ENCODE measurements at regions not wholly inside any gene's neighbourhood (a gene's known extent, or its start where the extent isn't known, plus 50 kb on each side); places are given as distances from the start of the nearest gene placed in this dataset.

DNA sequence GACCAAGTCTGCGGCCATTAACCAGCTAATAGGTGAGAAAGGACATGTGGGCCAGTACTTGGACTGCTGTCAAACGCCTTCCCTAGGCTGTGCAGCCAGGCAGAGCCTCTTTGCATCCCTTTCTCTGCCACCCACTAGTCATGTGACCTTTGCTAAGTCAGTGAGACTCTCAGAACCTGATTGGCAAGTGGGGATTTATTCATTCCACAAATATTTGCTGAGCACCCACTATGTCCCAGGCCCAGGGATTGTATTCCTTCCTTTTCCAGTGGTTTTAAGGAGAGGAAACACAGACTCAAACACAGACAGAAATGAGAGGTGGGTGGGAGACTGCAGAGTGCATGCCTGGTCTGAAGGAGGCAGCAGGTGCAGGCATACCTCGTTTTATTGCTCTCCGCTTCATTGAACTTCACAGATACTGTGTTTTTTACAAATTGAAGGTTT lies 71.6 kb upstream of the GALNT10 start:
- Histone ChIP-seq H3K4me3 (ENCODE audit: low read depth, low read length) (no peak overlapping the region), H3K27me3 (ENCODE audit: control insufficient read depth, insufficient read depth, low read length) (no peaks in the 10 kb centered on the region), H3K4me1 (ENCODE audit: control insufficient read depth, insufficient read depth, low read length) (peaks cover 5% of the 10 kb centered on the region; the same call in 1 of the 2 replicates), H3K27ac (ENCODE audit: low read depth, low read length) (no peak overlapping the region), H3K9me3 (ENCODE audit: control insufficient read depth, insufficient read depth, low read depth, low read length) (no peaks in the 10 kb centered on the region), H3K36me3 (ENCODE audit: control insufficient read depth, insufficient read depth, low read length) (no peaks in the 10 kb centered on the region), H3K9ac (ENCODE audit: low read length) (no peak overlapping the region)

DNA sequence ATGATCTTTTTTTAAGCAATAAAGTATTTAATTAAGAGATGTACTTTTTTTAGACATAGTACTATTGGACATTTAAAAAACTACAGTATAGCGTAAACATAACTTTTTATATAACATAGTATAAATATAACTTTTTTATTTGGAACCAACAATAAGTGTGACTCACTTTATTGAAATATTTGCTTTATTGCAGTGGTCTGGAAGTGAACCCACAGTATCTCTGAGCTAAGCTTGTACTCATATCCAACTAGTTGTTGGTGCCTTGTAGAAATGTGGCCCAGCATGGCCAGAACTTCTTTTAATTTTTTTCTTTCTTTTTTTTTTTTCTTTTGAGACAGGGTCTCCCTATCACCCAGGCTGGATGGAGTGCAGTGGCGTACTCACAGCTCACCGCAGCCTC lies 61.5 kb upstream of the GALNT10 start:
- Histone ChIP-seq H3K9ac (ENCODE audit: low read length) (no peak overlapping the region), H3K36me3 (ENCODE audit: control insufficient read depth, insufficient read depth, low read length) (no peaks in the 10 kb centered on the region), H3K4me1 (ENCODE audit: control insufficient read depth, insufficient read depth, low read length) (no peaks in the 10 kb centered on the region), H3K27me3 (ENCODE audit: control insufficient read depth, insufficient read depth, low read length) (no peaks in the 10 kb centered on the region), H3K4me3 (ENCODE audit: low read depth, low read length) (no peak overlapping the region), H3K9me3 (ENCODE audit: control insufficient read depth, insufficient read depth, low read depth, low read length) (no peaks in the 10 kb centered on the region), H3K27ac (ENCODE audit: low read depth, low read length) (no peak overlapping the region)

- no peak overlapping the region for H3K9ac ChIP-seq (ENCODE audit: low read length)
- no peaks in the 10 kb centered on the region for H3K36me3 ChIP-seq (ENCODE audit: control insufficient read depth, insufficient read depth, low read length)
- no peaks in the 10 kb centered on the region for H3K4me1 ChIP-seq (ENCODE audit: control insufficient read depth, insufficient read depth, low read length)
- H3K4me3 ChIP-seq (ENCODE audit: low read depth, low read length), result no peak overlapping the region
- no peaks in the 10 kb centered on the region for H3K27me3 ChIP-seq (ENCODE audit: control insufficient read depth, insufficient read depth, low read length)
- no peaks in the 10 kb centered on the region for H3K9me3 ChIP-seq (ENCODE audit: control insufficient read depth, insufficient read depth, low read depth, low read length)
- H3K27ac ChIP-seq (ENCODE audit: low read depth, low read length), result no peak overlapping the region
Observed at GRCh38 chr5:154129921-154130320, 60.6 kb upstream of the GALNT10 start.

- Histone ChIP-seq H3K9me3 (ENCODE audit: control insufficient read depth, insufficient read depth, low read depth, low read length) (no peaks in the 10 kb centered on the region), H3K4me1 (ENCODE audit: control insufficient read depth, insufficient read depth, low read length) (0 out of 2 replicates have a peak, but pooled peaks cover 7% of the 10 kb centered on the region), H3K9ac (ENCODE audit: low read length) (no peak overlapping the region), H3K36me3 (ENCODE audit: control insufficient read depth, insufficient read depth, low read length) (no peaks in the 10 kb centered on the region), H3K27me3 (ENCODE audit: control insufficient read depth, insufficient read depth, low read length) (no peaks in the 10 kb centered on the region), H3K27ac (ENCODE audit: low read depth, low read length) (no peak overlapping the region), H3K4me3 (ENCODE audit: low read depth, low read length) (no peak overlapping the region)
Observed at GRCh38 chr5:154131817-154132216, 58.7 kb upstream of the GALNT10 start.

GRCh38 chr5:154132718-154133307 lies 57.7 kb upstream of the GALNT10 start:
- Histone ChIP-seq H3K4me3 (ENCODE audit: low read depth, low read length) (no peak overlapping the region), H3K27me3 (ENCODE audit: control insufficient read depth, insufficient read depth, low read length) (no peaks in the 10 kb centered on the region), H3K27ac (ENCODE audit: low read depth, low read length) (no peak overlapping the region), H3K36me3 (ENCODE audit: control insufficient read depth, insufficient read depth, low read length) (no peaks in the 10 kb centered on the region), H3K9ac (ENCODE audit: low read length) (no peak overlapping the region), H3K9me3 (ENCODE audit: control insufficient read depth, insufficient read depth, low read depth, low read length) (no peaks in the 10 kb centered on the region), H3K4me1 (ENCODE audit: control insufficient read depth, insufficient read depth, low read length) (0 out of 2 replicates have a peak, but pooled peaks cover 7% of the 10 kb centered on the region)

- no peak overlapping the region for H3K9ac ChIP-seq (ENCODE audit: low read length)
- H3K36me3 ChIP-seq (ENCODE audit: control insufficient read depth, insufficient read depth, low read length), result no peaks in the 10 kb centered on the region
- no peak overlapping the region for H3K4me3 ChIP-seq (ENCODE audit: low read depth, low read length)
- no peaks in the 10 kb centered on the region for H3K9me3 ChIP-seq (ENCODE audit: control insufficient read depth, insufficient read depth, low read depth, low read length)
- H3K27ac ChIP-seq (ENCODE audit: low read depth, low read length), result no peak overlapping the region
- no peaks in the 10 kb centered on the region for H3K27me3 ChIP-seq (ENCODE audit: control insufficient read depth, insufficient read depth, low read length)
- H3K4me1 ChIP-seq (ENCODE audit: control insufficient read depth, insufficient read depth, low read length), result 0 out of 2 replicates have a peak, but pooled peaks cover 8% of the 10 kb centered on the region
Observed at GRCh38 chr5:154133591-154133990, 56.9 kb upstream of the GALNT10 start.

DNA sequence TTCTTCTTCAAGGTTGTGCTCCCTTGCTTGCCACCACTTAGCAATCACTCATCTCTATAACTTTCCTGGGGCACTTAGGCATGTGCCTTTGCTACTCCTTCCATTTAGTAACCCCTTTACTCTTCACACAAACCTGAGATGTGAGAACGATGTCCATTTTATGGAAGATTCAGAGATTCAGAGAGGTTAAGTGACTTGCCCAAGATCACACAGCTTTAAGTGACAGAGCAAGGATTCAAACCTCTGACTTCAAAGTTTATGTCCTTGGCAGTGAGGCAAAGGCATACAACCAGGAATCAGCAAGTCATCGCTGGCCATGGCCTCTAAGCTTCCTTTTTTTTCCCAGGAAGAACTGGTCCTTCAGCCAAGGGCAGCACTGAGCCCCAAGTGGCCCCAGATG lies 56.0 kb upstream of the GALNT10 start:
- Histone ChIP-seq H3K9ac (ENCODE audit: low read length) (no peak overlapping the region), H3K36me3 (ENCODE audit: control insufficient read depth, insufficient read depth, low read length) (no peaks in the 10 kb centered on the region), H3K27me3 (ENCODE audit: control insufficient read depth, insufficient read depth, low read length) (no peaks in the 10 kb centered on the region), H3K4me1 (ENCODE audit: control insufficient read depth, insufficient read depth, low read length) (peaks cover 14% of the 10 kb centered on the region; the same call in 1 of the 2 replicates), H3K9me3 (ENCODE audit: control insufficient read depth, insufficient read depth, low read depth, low read length) (no peaks in the 10 kb centered on the region), H3K4me3 (ENCODE audit: low read depth, low read length) (no peak overlapping the region), H3K27ac (ENCODE audit: low read depth, low read length) (no peak overlapping the region)

GRCh38 chr5:154135125-154135817 lies 55.3 kb upstream of the GALNT10 start:
- no peaks in the 10 kb centered on the region for H3K9me3 ChIP-seq (ENCODE audit: control insufficient read depth, insufficient read depth, low read depth, low read length)
- H3K27ac ChIP-seq (ENCODE audit: low read depth, low read length), result no peak overlapping the region
- no peaks in the 10 kb centered on the region for H3K27me3 ChIP-seq (ENCODE audit: control insufficient read depth, insufficient read depth, low read length)

DNA sequence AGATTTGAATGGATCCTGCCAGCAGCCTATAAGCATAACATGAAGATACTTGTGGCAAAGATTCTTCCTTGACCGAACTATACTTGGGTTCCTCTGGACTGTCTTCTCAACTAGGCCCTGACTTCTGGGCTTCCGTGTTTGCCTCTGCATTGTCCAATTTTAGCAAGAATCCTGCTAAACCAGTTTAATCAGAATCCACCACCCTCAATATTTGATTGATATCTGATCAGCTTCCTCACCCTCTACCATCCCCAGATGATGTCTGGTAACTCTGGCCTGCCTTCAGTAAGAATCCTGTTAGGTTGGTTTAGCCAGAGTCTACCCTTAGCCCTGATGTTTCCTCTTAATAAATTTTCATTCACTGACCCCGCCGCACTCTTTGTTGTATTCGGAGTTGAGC lies 54.4 kb upstream of the GALNT10 start:
- no peak overlapping the region for H3K4me3 ChIP-seq (ENCODE audit: low read depth, low read length)
- H3K36me3 ChIP-seq (ENCODE audit: control insufficient read depth, insufficient read depth, low read length), result no peaks in the 10 kb centered on the region
- no peaks in the 10 kb centered on the region for H3K27me3 ChIP-seq (ENCODE audit: control insufficient read depth, insufficient read depth, low read length)
- no peak overlapping the region for H3K9ac ChIP-seq (ENCODE audit: low read length)
- no peaks in the 10 kb centered on the region for H3K9me3 ChIP-seq (ENCODE audit: control insufficient read depth, insufficient read depth, low read depth, low read length)
- H3K27ac ChIP-seq (ENCODE audit: low read depth, low read length), result no peak overlapping the region
- H3K4me1 ChIP-seq (ENCODE audit: control insufficient read depth, insufficient read depth, low read length), result peaks cover 14% of the 10 kb centered on the region; the same call in 1 of the 2 replicates

More at GRCh38 chr5:154135125-154135817, 55.3 kb upstream of the GALNT10 start:
- H3K4me3 ChIP-seq (ENCODE audit: low read depth, low read length), result no peak overlapping the region
- peaks cover 14% of the 10 kb centered on the region; the same call in 1 of the 2 replicates for H3K4me1 ChIP-seq (ENCODE audit: control insufficient read depth, insufficient read depth, low read length)
- no peaks in the 10 kb centered on the region for H3K36me3 ChIP-seq (ENCODE audit: control insufficient read depth, insufficient read depth, low read length)
- H3K9ac ChIP-seq (ENCODE audit: low read length), result no peak overlapping the region

GRCh38 chr5:154138701-154139100 lies 51.8 kb upstream of the GALNT10 start:
- no peaks in the 10 kb centered on the region for H3K36me3 ChIP-seq (ENCODE audit: control insufficient read depth, insufficient read depth, low read length)
- H3K4me3 ChIP-seq (ENCODE audit: low read depth, low read length), result no peak overlapping the region
- no peak overlapping the region for H3K9ac ChIP-seq (ENCODE audit: low read length)
- peaks cover 14% of the 10 kb centered on the region; the same call in 1 of the 2 replicates for H3K4me1 ChIP-seq (ENCODE audit: control insufficient read depth, insufficient read depth, low read length)
- H3K27ac ChIP-seq (ENCODE audit: low read depth, low read length), result no peak overlapping the region
- H3K27me3 ChIP-seq (ENCODE audit: control insufficient read depth, insufficient read depth, low read length), result no peaks in the 10 kb centered on the region
- H3K9me3 ChIP-seq (ENCODE audit: control insufficient read depth, insufficient read depth, low read depth, low read length), result no peaks in the 10 kb centered on the region

DNA sequence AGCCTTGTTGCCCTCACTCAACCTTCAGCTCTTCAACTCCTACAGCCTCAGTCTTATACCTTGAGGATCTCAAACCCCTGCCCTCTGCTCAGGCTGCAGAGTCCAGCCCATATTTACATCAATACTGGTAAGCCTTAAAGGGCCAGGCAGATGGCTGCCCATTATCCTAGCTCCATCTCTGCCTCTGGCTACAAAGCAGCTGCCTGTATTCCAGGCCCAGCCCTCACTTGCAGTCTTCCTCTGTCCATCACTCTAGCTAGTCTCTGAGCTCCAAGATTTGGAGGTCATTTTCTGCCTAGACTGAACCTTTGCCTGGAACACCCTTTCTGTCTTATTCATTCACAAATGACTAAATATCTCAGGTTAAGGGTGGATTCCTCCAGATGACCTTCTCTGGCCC lies 50.2 kb upstream of the GALNT10 start:
- H3K9me3 ChIP-seq (ENCODE audit: control insufficient read depth, insufficient read depth, low read depth, low read length), result no peaks in the 10 kb centered on the region
- H3K4me1 ChIP-seq (ENCODE audit: control insufficient read depth, insufficient read depth, low read length), result peaks cover 12% of the 10 kb centered on the region; the same call in 1 of the 2 replicates
- H3K27me3 ChIP-seq (ENCODE audit: control insufficient read depth, insufficient read depth, low read length), result no peaks in the 10 kb centered on the region
- no peak overlapping the region for H3K9ac ChIP-seq (ENCODE audit: low read length)
- no peak overlapping the region for H3K4me3 ChIP-seq (ENCODE audit: low read depth, low read length)
- H3K27ac ChIP-seq (ENCODE audit: low read depth, low read length), result no peak overlapping the region
- H3K36me3 ChIP-seq (ENCODE audit: control insufficient read depth, insufficient read depth, low read length), result no peaks in the 10 kb centered on the region
